Trophoblast cell (in vitro differentiated cells and primary cell): ENCODE measurements at regions not wholly inside any gene's neighbourhood (a gene's known extent, or its start where the extent isn't known, plus 50 kb on each side); places are given as distances from the start of the nearest gene placed in this dataset.

Source experiments
- DNase-seq, 2 donors: peaks; one replicate each; pipeline ENCODE4 v3.0.0-alpha.2; 2016
- H2AFZ ChIP-seq: 2 replicates; pipeline ENCODE4 v1.6.1; 2013; ENCODE audit warnings: low read length, moderate library complexity, mild to moderate bottlenecking; ENCODE audit not compliant: insufficient read depth, poor library complexity
- H2AK5ac ChIP-seq: 2 replicates; pipeline ENCODE4 v1.6.1; 2013; ENCODE audit warnings: mild to moderate bottlenecking, low read length
- H2BK120ac ChIP-seq: 2 replicates; pipeline ENCODE4 v1.6.1; 2013; ENCODE audit warnings: low read length, mild to moderate bottlenecking, moderate library complexity; ENCODE audit not compliant: insufficient read depth, poor library complexity
- H2BK12ac ChIP-seq: 2 replicates; pipeline ENCODE4 v1.6.1; 2013; ENCODE audit warnings: mild to moderate bottlenecking, low read length, moderate library complexity
- H2BK5ac ChIP-seq: 2 replicates; pipeline ENCODE4 v1.6.1; 2013; ENCODE audit warnings: low read length, low read depth, moderate library complexity, mild to moderate bottlenecking; ENCODE audit not compliant: poor library complexity
- H3K14ac ChIP-seq: 2 replicates; pipeline ENCODE4 v1.6.1; 2013; ENCODE audit warnings: mild to moderate bottlenecking, low read length
- H3K18ac ChIP-seq: 2 replicates; pipeline ENCODE4 v1.6.1; 2013; ENCODE audit warnings: mild to moderate bottlenecking, low read length
- H3K23ac ChIP-seq: 2 replicates; pipeline ENCODE4 v1.6.1; 2013; ENCODE audit warnings: low read length
- H3K27ac ChIP-seq: 2 replicates; pipeline ENCODE4 v1.5.1; 2013; ENCODE audit warnings: low read depth, mild to moderate bottlenecking, inconsistent platforms, low read length, moderate library complexity
- H3K27me3 ChIP-seq: 2 replicates; pipeline ENCODE4 v1.6.1; 2013; ENCODE audit warnings: inconsistent platforms, mild to moderate bottlenecking, low read length, moderate library complexity; ENCODE audit not compliant: insufficient read depth
- H3K36me3 ChIP-seq, 2 experiments: 1 replicate in 1 of 2; 2 replicates in 1 of 2; pipeline ENCODE4 v1.6.1; 2013; ENCODE audit warnings: low read length in 2 of 2, mild to moderate bottlenecking in 2 of 2, moderate library complexity in 1 of 2; ENCODE audit not compliant: insufficient read depth in 2 of 2, control insufficient read depth in 1 of 2
- H3K4ac ChIP-seq: 2 replicates; pipeline ENCODE4 v1.6.1; 2013; ENCODE audit warnings: low read depth, mild to moderate bottlenecking, low read length, moderate library complexity
- H3K4me1 ChIP-seq, 2 experiments: 1 replicate in 1 of 2; 2 replicates in 1 of 2; pipeline ENCODE4 v1.6.1; 2013; ENCODE audit warnings: low read length in 2 of 2, mild to moderate bottlenecking in 2 of 2, moderate library complexity in 1 of 2; ENCODE audit not compliant: insufficient read depth in 2 of 2, control insufficient read depth in 1 of 2
- H3K4me2 ChIP-seq: 2 replicates; pipeline ENCODE4 v1.6.1; 2013; ENCODE audit warnings: inconsistent platforms, mild to moderate bottlenecking, low read length, moderate library complexity
- H3K4me3 ChIP-seq: 2 replicates; pipeline ENCODE4 v1.5.1; 2013; ENCODE audit warnings: mild to moderate bottlenecking, low read depth, low read length, inconsistent platforms
- H3K79me1 ChIP-seq: one replicate; pipeline ENCODE4 v1.6.1; 2013; ENCODE audit warnings: low read length
- H3K79me2 ChIP-seq: 2 replicates; pipeline ENCODE4 v1.6.1; 2013; ENCODE audit warnings: low read length, mild to moderate bottlenecking; ENCODE audit not compliant: control insufficient read depth, insufficient read depth, poor library complexity
- H3K9ac ChIP-seq: 2 replicates; pipeline ENCODE4 v1.6.1; 2013; ENCODE audit warnings: mild to moderate bottlenecking, low read length
- H3K9me3 ChIP-seq: 2 replicates; pipeline ENCODE4 v1.6.1; 2013; ENCODE audit warnings: low read depth, mild to moderate bottlenecking, control low read depth, inconsistent platforms, low read length; ENCODE audit not compliant: insufficient read depth
- H4K12ac ChIP-seq: 2 replicates; pipeline ENCODE4 v1.6.1; 2013; ENCODE audit warnings: low read depth, mild to moderate bottlenecking, low read length, moderate library complexity
- H4K8ac ChIP-seq: 2 replicates; pipeline ENCODE4 v1.6.1; 2013; ENCODE audit warnings: low read depth, mild to moderate bottlenecking, low read length, moderate library complexity
- H4K91ac ChIP-seq: one replicate; pipeline ENCODE4 v1.6.1; 2013; ENCODE audit warnings: low read depth, mild to moderate bottlenecking, low read length, moderate library complexity
- WGBS: extraction: QIAGEN DNeasy Blood & Tissue Kit; methylation state at CpG from one replicate; pipeline ENCODE4 v1.1.7; 2013; ENCODE audit warnings: missing lambda C conversion rate; ENCODE audit not compliant: insufficient read length, insufficient coverage; ENCODE audit errors: extremely low coverage; 5-methylcytosine and 5-hydroxymethylcytosine counted together

GRCh38 chr11:25159341-25159740, 662.5 kb downstream of the LUZP2 start:
- Histone ChIP-seq H3K23ac (no peak overlapping the region), H2BK5ac (no peak overlapping the region), H3K36me3 (no peaks in the 10 kb centered on the region), H3K9ac (no peak overlapping the region), H3K18ac (no peak overlapping the region), H2AK5ac (no peak overlapping the region), H4K12ac (no peak overlapping the region), H4K91ac (no peak overlapping the region), H3K4me1 (no peaks in the 10 kb centered on the region), H3K79me1 (no peaks in the 10 kb centered on the region), H3K27ac (no peak overlapping the region), H3K27me3 (no peaks in the 10 kb centered on the region), H3K4me3 (no peak overlapping the region), H2AFZ (no peak overlapping the region), H2BK120ac (no peak overlapping the region), H3K79me2 (no peaks in the 10 kb centered on the region), H3K14ac (no peak overlapping the region), H3K4me2 (no peak overlapping the region), H3K4ac (no peak overlapping the region), H2BK12ac (no peak overlapping the region), H4K8ac (no peak overlapping the region), H3K9me3 (no peaks in the 10 kb centered on the region)
- no peak for DNase-seq
- WGBS: no CpG with 5 or more reads among the region's 2 CpGs

DNA sequence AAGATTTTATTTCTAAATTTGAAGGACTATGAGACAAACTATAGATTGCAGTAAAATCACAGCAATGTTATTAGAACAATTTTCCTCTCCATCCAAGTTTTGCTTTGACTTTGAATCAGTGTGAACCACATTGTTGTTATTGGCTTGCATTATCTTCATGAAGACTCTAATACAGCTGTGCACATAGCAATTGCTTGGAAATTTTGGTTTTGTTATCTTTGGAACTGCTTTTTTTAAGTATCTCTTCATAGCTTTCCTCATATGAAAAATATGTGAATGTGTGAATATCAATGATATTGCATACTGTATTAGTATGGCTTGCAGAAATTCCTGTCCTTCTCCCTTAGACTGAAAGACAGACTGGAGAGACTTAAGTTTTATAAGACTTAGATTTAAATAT, 666.6 kb downstream of the LUZP2 start:
- H3K79me1 ChIP-seq: no peaks in the 10 kb centered on the region
- no peak overlapping the region for H2BK5ac ChIP-seq
- H3K9ac ChIP-seq: no peak overlapping the region
- no peaks in the 10 kb centered on the region for H3K27me3 ChIP-seq
- H3K4me1 ChIP-seq: no peaks in the 10 kb centered on the region
- no peak overlapping the region for H4K91ac ChIP-seq
- no peak overlapping the region for H2AK5ac ChIP-seq
- H4K8ac ChIP-seq: no peak overlapping the region
- no peaks in the 10 kb centered on the region for H3K36me3 ChIP-seq
- no peak overlapping the region for H3K4me3 ChIP-seq
- H3K79me2 ChIP-seq: no peaks in the 10 kb centered on the region
- H3K27ac ChIP-seq: no peak overlapping the region
- no peaks in the 10 kb centered on the region for H3K9me3 ChIP-seq
- H3K4me2 ChIP-seq: no peak overlapping the region
- no peak for DNase-seq
- no peak overlapping the region for H3K14ac ChIP-seq
- no peak overlapping the region for H2BK120ac ChIP-seq
- H3K4ac ChIP-seq: no peak overlapping the region
- no peak overlapping the region for H4K12ac ChIP-seq
- no peak overlapping the region for H2BK12ac ChIP-seq
- H3K23ac ChIP-seq: no peak overlapping the region
- no peak overlapping the region for H2AFZ ChIP-seq
- H3K18ac ChIP-seq: no peak overlapping the region

- Histone ChIP-seq H3K18ac (no peak overlapping the region), H3K4ac (no peak overlapping the region), H2BK120ac (no peak overlapping the region), H4K12ac (no peak overlapping the region), H3K14ac (no peak overlapping the region), H3K4me2 (no peak overlapping the region), H3K4me3 (no peak overlapping the region), H2BK12ac (no peak overlapping the region), H3K9ac (no peak overlapping the region), H3K79me1 (no peaks in the 10 kb centered on the region), H2AK5ac (no peak overlapping the region), H4K8ac (no peak overlapping the region), H2AFZ (no peak overlapping the region), H3K9me3 (no peaks in the 10 kb centered on the region), H3K27ac (no peak overlapping the region), H3K79me2 (no peaks in the 10 kb centered on the region), H3K23ac (no peak overlapping the region), H4K91ac (no peak overlapping the region), H3K27me3 (no peaks in the 10 kb centered on the region), H2BK5ac (no peak overlapping the region), H3K4me1 (no peaks in the 10 kb centered on the region), H3K36me3 (no peaks in the 10 kb centered on the region)
- no peak for DNase-seq
- no CpG with 5 or more reads among the region's 1 CpG for WGBS
These were observed 683.3 kb downstream of the LUZP2 start for GRCh38 chr11:25180187-25180586.

- no peaks in the 10 kb centered on the region for H3K79me2 ChIP-seq
- no peak overlapping the region for H2AFZ ChIP-seq
- no peak overlapping the region for H3K4me3 ChIP-seq
- H3K4ac ChIP-seq: no peak overlapping the region
- H3K4me2 ChIP-seq: no peak overlapping the region
- H4K12ac ChIP-seq: no peak overlapping the region
- WGBS: no CpG with 5 or more reads among the region's 1 CpG
- no peaks in the 10 kb centered on the region for H3K9me3 ChIP-seq
- no peak overlapping the region for H2AK5ac ChIP-seq
- no peak overlapping the region for H4K91ac ChIP-seq
- no peak overlapping the region for H3K14ac ChIP-seq
- H2BK12ac ChIP-seq: no peak overlapping the region
- H3K27me3 ChIP-seq: no peaks in the 10 kb centered on the region
- no peaks in the 10 kb centered on the region for H3K79me1 ChIP-seq
- no peak overlapping the region for H2BK120ac ChIP-seq
- no peak overlapping the region for H3K27ac ChIP-seq
- no peak for DNase-seq
- H3K36me3 ChIP-seq: no peaks in the 10 kb centered on the region
- H3K23ac ChIP-seq: no peak overlapping the region
- H3K9ac ChIP-seq: no peak overlapping the region
- H3K18ac ChIP-seq: no peak overlapping the region
- H2BK5ac ChIP-seq: no peak overlapping the region
- H3K4me1 ChIP-seq: no peaks in the 10 kb centered on the region
- no peak overlapping the region for H4K8ac ChIP-seq
These were observed 686.6 kb downstream of the LUZP2 start for GRCh38 chr11:25183411-25183810.

GRCh38 chr11:25197515-25197914, 700.7 kb downstream of the LUZP2 start:
- no CpG with 5 or more reads among the region's 3 CpGs for WGBS
- Histone ChIP-seq H3K4me3 (no peak overlapping the region), H4K8ac (no peak overlapping the region), H3K9ac (no peak overlapping the region), H3K9me3 (no peaks in the 10 kb centered on the region), H3K79me2 (no peaks in the 10 kb centered on the region), H2AFZ (no peak overlapping the region), H3K79me1 (no peaks in the 10 kb centered on the region), H2AK5ac (no peak overlapping the region), H3K23ac (no peak overlapping the region), H4K12ac (no peak overlapping the region), H3K4me1 (no peaks in the 10 kb centered on the region), H3K14ac (no peak overlapping the region), H3K27me3 (no peaks in the 10 kb centered on the region), H3K4ac (no peak overlapping the region), H2BK120ac (no peak overlapping the region), H2BK5ac (no peak overlapping the region), H4K91ac (no peak overlapping the region), H3K27ac (no peak overlapping the region), H3K18ac (no peak overlapping the region), H3K4me2 (no peak overlapping the region), H2BK12ac (no peak overlapping the region), H3K36me3 (no peaks in the 10 kb centered on the region)
- no peak for DNase-seq
